ENCODE measurements at regions not wholly inside any gene's neighbourhood (a gene's known extent, or its start where the extent isn't known, plus 50 kb on each side); places are given as distances from the start of the nearest gene placed in this dataset.

DNA sequence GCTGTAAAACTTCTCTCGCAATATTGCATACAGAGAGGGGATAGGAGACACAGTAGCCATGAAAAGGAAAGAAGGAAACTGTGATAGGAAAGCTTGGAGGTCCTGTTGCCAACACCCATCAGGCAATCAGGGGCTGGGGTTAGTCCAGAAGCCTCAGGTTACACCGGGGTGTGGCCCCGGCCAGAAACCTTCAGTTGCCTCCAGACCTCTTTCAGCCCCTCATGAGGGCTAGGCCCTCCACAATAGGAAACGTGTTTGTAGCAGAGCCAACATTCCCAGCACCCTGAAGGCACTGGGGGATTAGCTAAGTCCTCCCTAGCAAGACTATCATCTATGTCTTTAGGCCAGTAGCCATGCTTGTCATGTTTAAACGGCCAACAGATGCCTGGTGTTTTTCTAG, 1048.0 kb upstream of the CNTN5 start (continued):
- TF ChIP-seq, protein P1, sequence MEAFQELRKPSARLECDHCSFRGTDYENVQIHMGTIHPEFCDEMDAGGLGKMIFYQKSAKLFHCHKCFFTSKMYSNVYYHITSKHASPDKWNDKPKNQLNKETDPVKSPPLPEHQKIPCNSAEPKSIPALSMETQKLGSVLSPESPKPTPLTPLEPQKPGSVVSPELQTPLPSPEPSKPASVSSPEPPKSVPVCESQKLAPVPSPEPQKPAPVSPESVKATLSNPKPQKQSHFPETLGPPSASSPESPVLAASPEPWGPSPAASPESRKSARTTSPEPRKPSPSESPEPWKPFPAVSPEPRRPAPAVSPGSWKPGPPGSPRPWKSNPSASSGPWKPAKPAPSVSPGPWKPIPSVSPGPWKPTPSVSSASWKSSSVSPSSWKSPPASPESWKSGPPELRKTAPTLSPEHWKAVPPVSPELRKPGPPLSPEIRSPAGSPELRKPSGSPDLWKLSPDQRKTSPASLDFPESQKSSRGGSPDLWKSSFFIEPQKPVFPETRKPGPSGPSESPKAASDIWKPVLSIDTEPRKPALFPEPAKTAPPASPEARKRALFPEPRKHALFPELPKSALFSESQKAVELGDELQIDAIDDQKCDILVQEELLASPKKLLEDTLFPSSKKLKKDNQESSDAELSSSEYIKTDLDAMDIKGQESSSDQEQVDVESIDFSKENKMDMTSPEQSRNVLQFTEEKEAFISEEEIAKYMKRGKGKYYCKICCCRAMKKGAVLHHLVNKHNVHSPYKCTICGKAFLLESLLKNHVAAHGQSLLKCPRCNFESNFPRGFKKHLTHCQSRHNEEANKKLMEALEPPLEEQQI (IDR thresholded peaks at IDR 0.05): 0 out of 2 replicates have a peak, but pooled peaks have one; percentile 16
- TF ChIP-seq KLF10 (CRISPR knock-in tag; IDR thresholded peaks at IDR 0.05): no peak
- no peak for TF ChIP-seq FIP1L1 (IDR thresholded peaks at IDR 0.05; ENCODE audit: low read depth, low read length, poor library complexity, severe bottlenecking)

DNA sequence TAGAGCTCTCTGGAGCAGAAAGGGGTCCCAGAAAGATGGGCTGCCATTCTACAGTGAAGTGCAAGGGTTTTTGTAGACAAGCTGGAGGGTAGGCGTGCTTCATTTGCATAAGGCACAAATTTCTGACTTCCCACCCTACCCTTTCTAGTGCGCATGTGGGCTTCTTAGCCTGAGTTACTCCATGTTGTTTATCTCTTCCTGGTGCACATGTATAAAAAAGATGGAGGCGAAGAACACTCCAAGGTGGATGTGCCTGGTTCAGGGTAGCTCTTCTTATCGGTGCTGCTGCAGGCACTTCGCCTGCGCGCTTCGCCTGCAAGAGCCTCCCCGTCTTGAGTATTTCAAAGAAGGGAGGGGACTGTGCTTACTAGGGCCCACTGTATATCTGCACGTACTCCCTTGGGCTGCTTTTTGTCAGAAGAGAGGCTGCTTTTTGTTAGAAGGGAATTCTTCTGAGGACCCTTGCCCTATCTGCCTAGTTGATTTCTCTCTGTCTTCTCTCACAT, 1047.3 kb upstream of the CNTN5 start:
- intact Hi-C loops (cut with micrococcal nuclease): no loop called here
- H3K9me1 ChIP-seq (ENCODE audit: control insufficient read depth, insufficient read depth, low read length): no peaks in the 10 kb centered on the region
- peak overlapping the region; percentile 82 for H3K27ac ChIP-seq (ENCODE audit: extremely low read depth, low read depth, low read length)
- POLR2A ChIA-PET: no interaction called here
- peaks cover 0 to 14% of the 10 kb centered on the region in 2 experiments; a peak in 2 of 5 replicates for H3K4me1 ChIP-seq (replicated peaks in 1 of 2; ENCODE audit: control insufficient read depth in 2 of 2, insufficient read depth in 2 of 2, low read length in 2 of 2)
- no peak overlapping the region for H3K4me3 ChIP-seq
- H3K9ac ChIP-seq (ENCODE audit: insufficient read depth in 1 of 2, low read depth in 2 of 2, low read length in 2 of 2): peak overlapping the region in 1 of 2 experiments; percentile 61; a peak in 2 of 4 replicates
- peaks cover 15% of the 10 kb centered on the region for H3K9me3 ChIP-seq (replicated peaks; ENCODE audit: control insufficient read depth, insufficient read depth, low read depth, low read length)
- H2AFZ ChIP-seq (ENCODE audit: low read depth, low read length): peak overlapping the region; percentile 89
- CTCF ChIA-PET (ENCODE audit: low intra/inter-chr PET ratio): no interaction called here
- H4K20me1 ChIP-seq (replicated peaks; ENCODE audit: control insufficient read depth, insufficient read depth, low read length): no peaks in the 10 kb centered on the region
- BruUV-seq (replicated peaks): no TSS peak
- in situ Hi-C loops (cut with MboI): no loop called here
- H3K27me3 ChIP-seq (ENCODE audit: control insufficient read depth in 2 of 2, insufficient read depth in 2 of 2, low read length in 2 of 2): no peaks in the 10 kb centered on the region
- FAIRE-seq (peak; percentile 75), ATAC-seq (peak; percentile 94), DNase-seq (ENCODE audit: extremely low read depth in 1 of 4, low spot score in 3 of 4) (peak; percentile 40 to 90 (median 64))
- WGBS (ENCODE audit: insufficient coverage, low coverage, missing lambda C conversion rate): 18% methylated on average over 7 of the region's 10 CpGs
- H3K36me3 ChIP-seq (ENCODE audit: control insufficient read depth, insufficient read depth, low read length): no peaks in the 10 kb centered on the region; the same call in 1 of the 3 replicates
- H3K79me2 ChIP-seq (ENCODE audit: control insufficient read depth, insufficient read depth, low read length): no peaks in the 10 kb centered on the region
- no peak overlapping the region; the same call in 1 of the 2 replicates for H3K4me2 ChIP-seq (ENCODE audit: insufficient read depth, low read length)
- peak; percentile 96 for TF ChIP-seq PPARD (CRISPR knock-in tag; IDR thresholded peaks at IDR 0.05)
- TF ChIP-seq MAFF (IDR thresholded peaks at IDR 0.05; ENCODE audit: low read length): no peak
- TF ChIP-seq, protein P2, sequence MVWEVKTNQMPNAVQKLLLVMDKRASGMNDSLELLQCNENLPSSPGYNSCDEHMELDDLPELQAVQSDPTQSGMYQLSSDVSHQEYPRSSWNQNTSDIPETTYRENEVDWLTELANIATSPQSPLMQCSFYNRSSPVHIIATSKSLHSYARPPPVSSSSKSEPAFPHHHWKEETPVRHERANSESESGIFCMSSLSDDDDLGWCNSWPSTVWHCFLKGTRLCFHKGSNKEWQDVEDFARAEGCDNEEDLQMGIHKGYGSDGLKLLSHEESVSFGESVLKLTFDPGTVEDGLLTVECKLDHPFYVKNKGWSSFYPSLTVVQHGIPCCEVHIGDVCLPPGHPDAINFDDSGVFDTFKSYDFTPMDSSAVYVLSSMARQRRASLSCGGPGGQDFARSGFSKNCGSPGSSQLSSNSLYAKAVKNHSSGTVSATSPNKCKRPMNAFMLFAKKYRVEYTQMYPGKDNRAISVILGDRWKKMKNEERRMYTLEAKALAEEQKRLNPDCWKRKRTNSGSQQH (CRISPR knock-in tag; IDR thresholded peaks at IDR 0.05): peak; percentile 99
- TF ChIP-seq CBX3 (IDR thresholded peaks at IDR 0.05; ENCODE audit: borderline replicate concordance in 1 of 2, low read length in 2 of 2): peak in 1 of 2 experiments; percentile 78; a peak in 2 of 3 replicates
- TF ChIP-seq ZBTB1 (CRISPR knock-in tag; IDR thresholded peaks at IDR 0.05; ENCODE audit: borderline replicate concordance, low read depth): no peak
- TF ChIP-seq, protein P3, sequence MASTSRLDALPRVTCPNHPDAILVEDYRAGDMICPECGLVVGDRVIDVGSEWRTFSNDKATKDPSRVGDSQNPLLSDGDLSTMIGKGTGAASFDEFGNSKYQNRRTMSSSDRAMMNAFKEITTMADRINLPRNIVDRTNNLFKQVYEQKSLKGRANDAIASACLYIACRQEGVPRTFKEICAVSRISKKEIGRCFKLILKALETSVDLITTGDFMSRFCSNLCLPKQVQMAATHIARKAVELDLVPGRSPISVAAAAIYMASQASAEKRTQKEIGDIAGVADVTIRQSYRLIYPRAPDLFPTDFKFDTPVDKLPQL (IDR thresholded peaks at IDR 0.05; ENCODE audit: extremely low read depth, insufficient read length): no peak
- TF ChIP-seq EZH2 (IDR thresholded peaks at IDR 0.05; ENCODE audit: borderline replicate concordance, low read depth, low read length): no peak
- peak; percentile 82 for TF ChIP-seq ZFP30 (CRISPR knock-in tag; IDR thresholded peaks at IDR 0.05; ENCODE audit: borderline replicate concordance)
- no peak for TF ChIP-seq PURB (CRISPR knock-in tag; IDR thresholded peaks at IDR 0.05; ENCODE audit: low read depth)
- peak; percentile 69 for TF ChIP-seq CEBPB (tag; IDR thresholded peaks at IDR 0.05)
- no peak for TF ChIP-seq FOXJ3 (CRISPR knock-in tag; IDR thresholded peaks at IDR 0.05)
- TF ChIP-seq, protein P4, sequence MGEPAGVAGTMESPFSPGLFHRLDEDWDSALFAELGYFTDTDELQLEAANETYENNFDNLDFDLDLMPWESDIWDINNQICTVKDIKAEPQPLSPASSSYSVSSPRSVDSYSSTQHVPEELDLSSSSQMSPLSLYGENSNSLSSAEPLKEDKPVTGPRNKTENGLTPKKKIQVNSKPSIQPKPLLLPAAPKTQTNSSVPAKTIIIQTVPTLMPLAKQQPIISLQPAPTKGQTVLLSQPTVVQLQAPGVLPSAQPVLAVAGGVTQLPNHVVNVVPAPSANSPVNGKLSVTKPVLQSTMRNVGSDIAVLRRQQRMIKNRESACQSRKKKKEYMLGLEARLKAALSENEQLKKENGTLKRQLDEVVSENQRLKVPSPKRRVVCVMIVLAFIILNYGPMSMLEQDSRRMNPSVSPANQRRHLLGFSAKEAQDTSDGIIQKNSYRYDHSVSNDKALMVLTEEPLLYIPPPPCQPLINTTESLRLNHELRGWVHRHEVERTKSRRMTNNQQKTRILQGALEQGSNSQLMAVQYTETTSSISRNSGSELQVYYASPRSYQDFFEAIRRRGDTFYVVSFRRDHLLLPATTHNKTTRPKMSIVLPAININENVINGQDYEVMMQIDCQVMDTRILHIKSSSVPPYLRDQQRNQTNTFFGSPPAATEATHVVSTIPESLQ (CRISPR knock-in tag; IDR thresholded peaks at IDR 0.05): no peak

All from K562 (cell line).